HCT116 (cell line): ENCODE measurements at regions not wholly inside any gene's neighbourhood (a gene's known extent, or its start where the extent isn't known, plus 50 kb on each side); places are given as distances from the start of the nearest gene placed in this dataset.

ENCODE experiments used
- CTCF ChIP-seq, 3 experiments: fragments of 200-600 bp in 1 of 3; sonication (generic) in 1 of 3; IDR thresholded peaks in 2 of 3; conservative IDR thresholded peaks in 1 of 3; 2 replicates each; pipeline ENCODE4 v1.5.1; 2012 to 2017; ENCODE audit warnings: low read depth in 2 of 3, low read length in 2 of 3, antibody characterized with exemption in 1 of 3, borderline replicate concordance in 1 of 3, control low read depth in 1 of 3, mild to moderate bottlenecking in 1 of 3, mixed read lengths in 1 of 3, mixed run types in 1 of 3, moderate library complexity in 1 of 3; ENCODE audit not compliant: insufficient read depth in 1 of 3
- EGR1 ChIP-seq: IDR thresholded peaks from 2 replicates; pipeline ENCODE4 v1.6.1; 2012; ENCODE audit warnings: low read depth
- MAX ChIP-seq: IDR thresholded peaks from 2 replicates; pipeline ENCODE4 v1.6.1; 2012
- POLR2A ChIP-seq: IDR thresholded peaks from 2 replicates; pipeline ENCODE4 v1.7.0; 2011; ENCODE audit warnings: borderline replicate concordance; ENCODE audit not compliant: insufficient read depth, insufficient read length; ENCODE audit errors: extremely low read depth
- POLR2AphosphoS5 ChIP-seq: IDR thresholded peaks from 2 replicates; pipeline ENCODE4 v1.6.1; 2011; ENCODE audit warnings: mild to moderate bottlenecking, low read depth, low read length, moderate library complexity
- SP1 ChIP-seq: IDR thresholded peaks from 2 replicates; pipeline ENCODE4 v1.6.1; 2012; ENCODE audit warnings: low read depth

- TF ChIP-seq SP1 (no peak), CTCF (IDR thresholded peaks at IDR 0.05 in 2 of 3, conservative IDR thresholded peaks at IDR 0.05 in 1 of 3; ENCODE audit: borderline replicate concordance in 1 of 3, insufficient read depth in 1 of 3, low read depth in 2 of 3, low read length in 2 of 3) (no peak), MAX (no peak), POLR2A (no peak), POLR2AphosphoS5 (no peak), EGR1 (no peak)
Measured at GRCh38 chr6:28673417-28673786, 147.7 kb downstream of the GPX5 start.
